Keratinocyte (primary cell): ENCODE measurements at regions not wholly inside any gene's neighbourhood (a gene's known extent, or its start where the extent isn't known, plus 50 kb on each side); places are given as distances from the start of the nearest gene placed in this dataset.

Experiments used
- DNase-seq: peaks from one replicate; pipeline ENCODE4 v3.0.0-alpha.2; 2011; ENCODE audit warnings: low read depth, missing footprints, low spot score
- FAIRE-seq: peaks from 2 replicates; lab custom pipeline; 2011; peaks lifted over from hg19 to GRCh38; lab: Jason Lieb, UNC
- H2AFZ ChIP-seq: 2 replicates; pipeline ENCODE4 v1.6.0; 2012; ENCODE audit warnings: low read length, control low read depth, inconsistent platforms; ENCODE audit not compliant: control insufficient read depth
- H3K27ac ChIP-seq: 2 replicates; pipeline ENCODE4 v1.5.1; 2011; ENCODE audit warnings: low read length; ENCODE audit not compliant: control insufficient read depth, insufficient read depth
- H3K27me3 ChIP-seq: 3 replicates; pipeline ENCODE4 v1.6.0; 2011; ENCODE audit warnings: low read length; ENCODE audit not compliant: control insufficient read depth, insufficient read depth; ENCODE audit errors: extremely low read depth
- H3K36me3 ChIP-seq, 2 experiments: 2 replicates in 1 of 2; 3 replicates in 1 of 2; pipeline ENCODE4 v1.5.1; 2011; ENCODE audit warnings: low read length in 2 of 2, mild to moderate bottlenecking in 1 of 2; ENCODE audit not compliant: control insufficient read depth in 2 of 2, insufficient read depth in 2 of 2; ENCODE audit errors: extremely low read depth in 1 of 2
- H3K4me1 ChIP-seq: 3 replicates; pipeline ENCODE4 v1.5.1; 2011; ENCODE audit warnings: low read length; ENCODE audit not compliant: control insufficient read depth, insufficient read depth; ENCODE audit errors: extremely low read depth
- H3K4me2 ChIP-seq: 3 replicates; pipeline ENCODE4 v1.6.0; 2011; ENCODE audit warnings: low read depth, low read length; ENCODE audit not compliant: control insufficient read depth, insufficient read depth; ENCODE audit errors: extremely low read depth
- H3K4me3 ChIP-seq, 3 experiments: fragments of 200-600 bp in 1 of 3; sonication (generic) in 1 of 3; 2 replicates in 2 of 3; 3 replicates in 1 of 3; pipeline ENCODE4 v1.5.1; 2011 to 2016; ENCODE audit warnings: low read length in 3 of 3, mild to moderate bottlenecking in 3 of 3, control low read depth in 2 of 3, inconsistent platforms in 1 of 3, low read depth in 1 of 3, mixed read lengths in 1 of 3, mixed run types in 1 of 3, moderate library complexity in 1 of 3; ENCODE audit not compliant: control insufficient read depth in 2 of 3, insufficient read depth in 2 of 3; ENCODE audit errors: extremely low read depth in 1 of 3
- H3K79me2 ChIP-seq: 2 replicates; pipeline ENCODE4 v1.6.0; 2012; ENCODE audit warnings: low read length; ENCODE audit not compliant: control insufficient read depth, insufficient read depth
- H3K9ac ChIP-seq: 3 replicates; pipeline ENCODE4 v1.6.0; 2011; ENCODE audit warnings: low read length; ENCODE audit not compliant: control insufficient read depth, insufficient read depth; ENCODE audit errors: extremely low read depth
- H3K9me1 ChIP-seq: 3 replicates; pipeline ENCODE4 v1.6.0; 2011; ENCODE audit warnings: low read length; ENCODE audit not compliant: control insufficient read depth, insufficient read depth; ENCODE audit errors: extremely low read depth
- H3K9me3 ChIP-seq: 2 replicates; pipeline ENCODE4 v1.5.1; 2012; ENCODE audit warnings: low read depth, low read length; ENCODE audit not compliant: control insufficient read depth
- H4K20me1 ChIP-seq: 3 replicates; pipeline ENCODE4 v1.6.0; 2011; ENCODE audit warnings: low read length; ENCODE audit not compliant: control insufficient read depth, insufficient read depth; ENCODE audit errors: extremely low read depth
- CTCF ChIP-seq, 3 experiments: IDR thresholded peaks in 1 of 3; conservative IDR thresholded peaks in 1 of 3; optimal IDR thresholded peaks in 1 of 3; 2 replicates in 2 of 3; 3 replicates in 1 of 3; pipeline versions ENCODE3 to v1.5.1; 2011; ENCODE audit warnings: low read length in 3 of 3, mild to moderate bottlenecking in 3 of 3, moderate library complexity in 2 of 3, control low read depth in 1 of 3, inconsistent platforms in 1 of 3; ENCODE audit not compliant: insufficient read depth in 2 of 3; ENCODE audit errors: extremely low read depth in 1 of 3
- EZH2 ChIP-seq: IDR thresholded peaks from one replicate; pipeline ENCODE4 v1.6.1; 2012; ENCODE audit warnings: inconsistent platforms, mild to moderate bottlenecking, low read length, moderate library complexity
- dilution Hi-C: fragments of 300-500 bp; cut with MboI; formaldehyde crosslinking; loops from one replicate; pipeline ENCODE4 v1.7.0; 2020; ENCODE audit warnings: low sequenced_read_pairs; ENCODE audit not compliant: extremely low pct_ligation_motif_present

DNA sequence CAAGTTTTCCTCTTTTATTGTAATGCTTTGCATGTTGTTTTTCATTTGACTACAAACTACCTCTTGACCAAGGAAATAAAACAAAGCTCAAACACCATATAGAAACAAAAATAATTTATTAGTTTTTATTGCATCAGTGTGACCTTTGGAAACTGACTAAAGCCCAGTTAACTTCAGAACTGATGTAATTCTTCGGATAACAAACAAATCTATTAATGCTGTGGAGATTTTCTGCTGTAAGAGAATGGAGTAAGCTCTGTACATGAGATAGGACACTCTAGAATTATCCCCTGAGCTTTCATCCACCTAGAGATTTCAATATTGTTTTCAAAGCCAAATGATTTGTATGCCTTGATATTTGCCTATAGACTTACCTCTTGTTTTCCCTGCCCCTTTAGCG, 154.0 kb upstream of the KCNK2 start:
- no peaks in the 10 kb centered on the region for H4K20me1 ChIP-seq
- H3K27me3 ChIP-seq = no peaks in the 10 kb centered on the region
- TF ChIP-seq EZH2 (no peak), CTCF (optimal IDR thresholded peaks at IDR 0.05 in 1 of 3, IDR thresholded peaks at IDR 0.05 in 1 of 3, conservative IDR thresholded peaks at IDR 0.05 in 1 of 3; ENCODE audit: extremely low read depth in 1 of 3, insufficient read depth in 2 of 3, low read length in 3 of 3) (no peak)
- H3K9ac ChIP-seq = no peak overlapping the region
- H2AFZ ChIP-seq = no peak overlapping the region
- H3K9me3 ChIP-seq = no peaks in the 10 kb centered on the region
- no peak for FAIRE-seq
- dilution Hi-C loops = no loop called here
- DNase-seq = no peak
- H3K4me3 ChIP-seq = no peak overlapping the region
- no peaks in the 10 kb centered on the region for H3K79me2 ChIP-seq
- no peaks in the 10 kb centered on the region for H3K36me3 ChIP-seq
- H3K4me2 ChIP-seq = no peak overlapping the region
- no peaks in the 10 kb centered on the region for H3K9me1 ChIP-seq
- H3K27ac ChIP-seq = no peak overlapping the region
- H3K4me1 ChIP-seq = no peaks in the 10 kb centered on the region

GRCh38 chr1:214933375-214933774, 149.2 kb upstream of the KCNK2 start:
- Histone ChIP-seq H3K4me3 (no peak overlapping the region), H3K4me2 (no peak overlapping the region), H3K27ac (no peak overlapping the region), H2AFZ (no peak overlapping the region), H3K36me3 (no peaks in the 10 kb centered on the region), H3K27me3 (no peaks in the 10 kb centered on the region), H3K9me1 (no peaks in the 10 kb centered on the region), H3K79me2 (no peaks in the 10 kb centered on the region), H3K4me1 (no peaks in the 10 kb centered on the region), H4K20me1 (no peaks in the 10 kb centered on the region), H3K9me3 (no peaks in the 10 kb centered on the region), H3K9ac (no peak overlapping the region)
- dilution Hi-C loops = no loop called here
- FAIRE-seq (no peak), DNase-seq (no peak)
- TF ChIP-seq CTCF (optimal IDR thresholded peaks at IDR 0.05 in 1 of 3, IDR thresholded peaks at IDR 0.05 in 1 of 3, conservative IDR thresholded peaks at IDR 0.05 in 1 of 3; ENCODE audit: extremely low read depth in 1 of 3, insufficient read depth in 2 of 3, low read length in 3 of 3) = no peak
- no peak for TF ChIP-seq EZH2
